ENCODE measurements at regions not wholly inside any gene's neighbourhood (a gene's known extent, or its start where the extent isn't known, plus 50 kb on each side); places are given as distances from the start of the nearest gene placed in this dataset.

DNA sequence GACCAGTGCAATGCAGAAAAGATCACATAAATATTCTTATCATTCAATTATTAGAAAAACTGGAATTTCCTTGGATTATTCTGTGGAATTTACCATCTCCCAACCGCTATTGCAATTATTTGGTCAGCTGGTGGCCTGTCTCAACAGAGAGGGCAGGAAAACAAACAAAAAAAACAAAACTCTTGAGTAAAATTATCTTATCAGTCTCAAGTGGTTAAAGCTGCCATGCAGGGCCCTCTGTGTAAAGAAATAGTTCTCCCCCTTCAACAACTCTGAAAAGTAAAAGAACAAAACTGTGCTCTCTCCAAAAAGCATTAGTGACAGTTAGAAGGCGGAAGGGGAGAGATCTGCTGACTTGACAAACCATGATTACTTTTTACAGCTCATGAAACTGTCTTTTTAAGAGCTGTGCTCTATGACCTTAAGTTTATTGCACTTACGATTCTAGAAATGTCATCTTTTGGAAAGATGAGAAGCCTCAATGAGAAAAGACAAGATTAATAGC, 152.3 kb downstream of the DLEU7 start:
- DNase-seq, result no peak

GRCh38 chr13:50691681-50692263, 151.7 kb downstream of the DLEU7 start:
- no peak for DNase-seq

DNA sequence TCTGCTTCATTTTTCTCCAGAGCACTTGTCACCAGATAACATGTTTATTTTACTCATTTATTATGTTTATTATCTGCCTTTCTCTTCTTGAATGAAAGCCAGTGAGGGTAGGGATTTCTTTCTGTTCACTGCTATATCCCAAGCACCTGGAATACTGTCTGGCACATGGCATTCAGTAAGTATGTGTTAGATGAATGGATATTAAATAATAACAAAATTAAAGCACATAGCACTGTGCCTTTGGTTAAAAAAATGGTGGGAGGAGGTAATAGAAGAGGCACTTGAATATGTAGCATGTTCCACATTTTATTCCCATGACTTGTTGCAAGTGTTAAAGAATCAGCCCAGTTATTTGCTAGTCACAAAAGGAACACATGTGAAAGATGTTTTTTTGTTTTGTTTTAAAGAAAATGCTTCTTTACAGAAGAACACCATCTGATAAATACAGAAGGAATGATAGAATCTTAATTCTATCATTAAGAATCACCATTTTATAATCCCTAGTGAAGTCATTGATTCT, 151.0 kb downstream of the DLEU7 start:
- no peak for DNase-seq

GRCh38 chr13:50693727-50694126, 149.8 kb downstream of the DLEU7 start:
- peak; percentile 73 for DNase-seq

DNA sequence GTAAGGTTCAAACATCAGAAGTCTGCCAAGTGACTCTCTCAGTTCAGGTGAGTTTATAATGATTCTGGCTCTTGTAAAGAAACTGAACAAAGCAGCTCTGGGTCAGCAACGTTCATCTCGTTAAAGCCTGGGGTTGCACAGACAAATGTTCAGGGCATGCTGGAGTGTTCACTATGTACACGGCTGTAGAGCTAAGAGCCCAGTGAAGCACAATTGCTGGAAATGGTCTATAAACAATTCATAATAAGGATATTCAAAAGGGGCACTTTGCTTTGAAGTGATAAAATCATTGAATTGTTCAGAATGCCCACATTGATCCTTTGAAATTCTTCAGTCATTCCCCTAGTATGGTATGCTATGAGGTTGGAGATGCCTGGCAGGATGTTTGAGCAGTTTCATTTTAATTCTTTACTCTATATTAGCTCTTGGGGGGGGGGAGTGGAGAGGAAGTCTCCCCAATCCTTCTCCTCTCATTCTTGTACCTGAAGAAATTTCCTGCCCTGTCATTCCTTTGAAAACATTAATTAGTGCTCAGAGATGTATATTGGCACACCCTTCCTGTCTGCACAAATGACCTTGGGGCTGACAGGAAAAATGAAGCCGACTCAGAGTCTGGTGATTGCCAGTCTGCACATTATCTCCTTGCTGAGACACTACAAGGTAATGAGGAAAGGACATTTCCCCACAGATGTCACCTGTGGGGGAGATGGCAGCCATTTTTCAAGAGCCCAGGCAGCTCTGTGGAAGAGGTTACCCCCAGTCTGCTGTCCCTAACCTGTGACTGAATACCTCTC, 145.5 kb downstream of the DLEU7 start:
- DNase-seq, result no peak

GRCh38 chr13:50699874-50700663, 143.4 kb downstream of the DLEU7 start:
- no peak for DNase-seq

GRCh38 chr13:50700664-50701305, 142.7 kb downstream of the DLEU7 start:
- no peak for DNase-seq

DNA sequence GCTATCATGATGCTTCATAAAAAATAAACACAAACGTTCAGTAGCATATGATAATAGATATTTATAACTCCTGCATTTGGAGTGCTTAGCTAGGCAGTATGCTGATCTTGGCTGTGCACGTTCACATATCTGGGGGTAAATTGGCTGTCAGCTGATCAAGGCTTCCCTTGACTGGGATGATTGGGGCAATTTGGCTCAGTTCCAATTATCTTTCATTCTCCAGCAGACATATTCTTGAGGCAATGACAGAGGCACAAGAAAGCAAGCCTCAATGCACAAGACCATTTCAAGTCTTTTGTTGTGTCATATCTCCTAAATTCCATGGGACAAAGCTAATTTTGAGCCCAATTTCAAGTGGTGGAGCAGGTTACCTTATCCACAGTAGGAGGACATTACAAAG, 142.0 kb downstream of the DLEU7 start:
- no peak for DNase-seq

- no peak for DNase-seq
These were observed 137.0 kb downstream of the DLEU7 start for GRCh38 chr13:50706505-50706904.

DNA sequence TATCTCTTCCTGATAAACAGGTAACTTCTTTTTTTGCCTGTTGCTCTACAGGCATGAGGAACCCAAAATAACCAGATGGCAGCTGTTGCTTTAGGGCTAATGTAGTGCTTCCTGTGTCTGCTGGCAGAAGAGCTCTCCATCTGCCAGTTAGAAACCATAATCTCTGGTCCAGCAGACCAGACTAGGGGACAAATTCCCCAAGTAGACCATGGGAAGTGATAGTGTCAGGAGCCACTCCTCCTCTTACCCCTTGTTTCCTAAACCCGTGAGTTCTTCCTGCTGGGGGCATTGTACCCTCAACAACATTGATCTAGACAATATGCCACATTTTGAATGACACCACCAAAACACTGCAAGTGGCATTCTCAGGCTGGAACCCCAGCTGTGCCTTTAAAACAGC, 135.9 kb downstream of the DLEU7 start:
- no peak for DNase-seq

GRCh38 chr13:50708461-50708860, 135.0 kb downstream of the DLEU7 start:
- no peak for DNase-seq

GRCh38 chr13:50709058-50709457, 134.4 kb downstream of the DLEU7 start:
- peak; percentile 56 for DNase-seq

- DNase-seq, result no peak
These were observed 132.2 kb downstream of the DLEU7 start for GRCh38 chr13:50711131-50711815.

- DNase-seq, result no peak
These were observed 131.5 kb downstream of the DLEU7 start for GRCh38 chr13:50711996-50712395.

DNA sequence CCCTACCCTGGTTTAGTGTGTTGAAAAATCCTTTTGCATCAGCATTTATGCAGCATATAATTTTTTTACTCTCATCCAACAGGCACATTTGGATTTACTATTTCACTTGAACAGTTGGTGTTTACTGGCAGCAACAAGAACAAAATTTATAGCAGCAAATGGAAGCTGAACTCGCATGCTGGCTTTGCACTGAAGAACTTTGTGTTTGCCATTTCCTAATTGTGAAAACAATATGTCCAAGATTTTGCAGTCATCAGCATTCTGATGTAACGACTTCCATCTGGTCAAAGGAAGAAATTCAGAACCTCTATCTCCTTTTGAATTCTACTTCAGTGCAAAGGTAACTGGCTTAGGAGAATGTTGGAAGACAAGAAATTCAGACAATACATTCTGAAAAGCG, 131.0 kb downstream of the DLEU7 start:
- DNase-seq, result peak; percentile 30

- DNase-seq, result peak; percentile 69
These were observed 130.6 kb downstream of the DLEU7 start for GRCh38 chr13:50712881-50713280.

- DNase-seq, result peak; percentile 92
These were observed 129.8 kb downstream of the DLEU7 start for GRCh38 chr13:50713523-50714248.

DNA sequence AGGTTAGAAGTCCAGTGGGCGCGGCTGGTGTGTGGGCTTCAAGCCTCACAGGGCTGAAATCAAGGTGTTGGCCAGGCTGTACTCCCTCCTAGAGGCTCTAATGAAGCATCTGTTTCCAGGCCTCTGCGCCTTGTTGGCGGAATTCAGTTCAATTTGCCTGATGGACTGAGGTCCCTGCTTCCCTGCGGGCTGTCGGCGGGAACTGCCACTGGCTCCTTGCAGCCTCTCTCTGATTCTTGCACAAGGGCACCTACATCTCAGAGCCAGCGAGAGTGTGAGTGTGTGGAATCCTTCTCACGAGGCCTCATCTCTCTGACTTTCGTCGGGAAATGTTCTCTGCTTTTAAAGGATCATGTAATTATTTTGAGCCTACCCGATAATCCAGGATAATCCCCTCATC, 128.6 kb downstream of the DLEU7 start:
- no peak for DNase-seq

- no peak for DNase-seq
These were observed 127.9 kb downstream of the DLEU7 start for GRCh38 chr13:50715402-50716146.

DNA sequence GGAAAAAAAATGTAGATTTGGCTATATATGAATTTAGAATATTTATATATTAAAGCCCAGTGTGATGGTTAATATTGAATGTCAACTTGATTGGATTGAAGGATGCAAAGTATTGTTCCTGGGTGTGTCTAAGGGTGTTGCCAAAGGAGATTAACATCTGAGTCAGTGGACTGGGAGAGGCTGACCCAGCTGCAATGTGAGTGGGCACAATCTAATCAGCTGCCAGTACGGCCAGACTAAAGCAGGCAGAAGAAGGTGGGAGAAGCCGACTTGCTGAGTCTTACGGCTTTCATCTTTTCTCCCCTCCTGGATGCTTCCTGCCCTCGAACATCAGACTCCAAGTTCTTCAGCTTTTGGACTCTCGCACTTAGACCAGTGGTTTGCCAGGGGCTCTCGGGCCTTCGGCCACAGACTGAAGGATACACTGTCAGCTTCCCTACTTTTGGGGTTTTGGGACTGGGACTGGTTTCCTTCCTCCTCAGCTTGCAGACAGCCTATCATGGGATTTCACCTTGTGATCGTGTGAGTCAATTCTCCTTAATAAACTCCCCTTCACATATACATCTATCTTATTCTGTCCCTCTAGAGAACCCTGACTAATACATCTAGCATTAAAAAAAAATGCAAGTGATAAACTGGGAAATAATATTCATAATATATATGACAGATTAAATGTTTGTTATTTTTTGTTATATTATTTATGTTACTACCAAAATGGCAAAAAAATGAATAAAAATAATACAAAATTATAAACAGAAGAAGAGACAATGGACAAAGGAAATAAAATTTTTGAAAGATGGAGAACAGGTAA, 122.4 kb downstream of the DLEU7 start:
- no peak for DNase-seq

All from fibroblast of skin of abdomen (primary cell).